HG02852 (cell line): ENCODE measurements at regions not wholly inside any gene's neighbourhood (a gene's known extent, or its start where the extent isn't known, plus 50 kb on each side); places are given as distances from the start of the nearest gene placed in this dataset.

Experiments used
- ATAC-seq: cut with Tn5 transposase; IDR thresholded peaks from one replicate; pipeline ENCODE4 v1.9.1; 2021; ENCODE audit warnings: mild to moderate bottlenecking, moderate library complexity; ENCODE audit not compliant: unreplicated experiment

DNA sequence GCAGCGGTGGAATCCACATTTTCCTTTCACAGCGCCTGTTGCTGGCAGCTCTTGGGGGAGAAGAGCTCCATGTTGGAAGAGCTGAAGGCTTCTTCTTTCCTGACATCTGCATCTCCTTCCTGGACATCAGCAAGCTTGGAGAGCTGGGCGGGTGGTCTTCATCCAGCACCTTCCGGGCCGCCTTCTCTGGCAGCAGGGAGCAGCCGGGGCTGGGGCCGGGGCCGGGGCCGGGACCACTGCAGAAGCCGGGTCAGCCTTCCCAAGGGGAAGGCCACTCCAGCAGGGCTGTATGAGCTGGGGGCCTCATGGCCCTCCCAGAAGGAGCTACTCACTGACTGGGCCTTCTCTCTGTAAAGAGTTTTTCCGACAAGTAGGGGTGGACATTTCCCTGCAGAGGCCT is 787.5 kb downstream of the TLE4 start:
- ATAC-seq, result no peak

DNA sequence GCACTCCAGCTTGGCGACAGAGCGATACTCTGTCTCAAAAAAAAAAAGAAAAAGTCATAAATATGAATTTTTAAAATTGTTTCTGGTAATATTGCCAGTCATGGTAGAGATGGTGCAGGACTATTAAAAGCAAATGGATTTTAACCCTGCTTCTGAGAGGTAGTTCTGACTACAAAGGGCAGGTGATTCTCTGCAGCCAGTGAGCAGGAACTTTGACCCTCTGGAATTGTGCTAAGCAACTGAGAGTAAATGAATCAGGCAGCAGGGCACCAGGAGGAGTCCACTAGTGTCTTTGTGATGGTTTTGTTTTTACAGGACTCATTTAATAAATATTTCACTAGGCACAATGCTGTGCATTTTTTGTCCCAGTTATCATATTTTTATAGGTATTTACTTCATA is 781.2 kb downstream of the TLE4 start:
- ATAC-seq, result no peak

DNA sequence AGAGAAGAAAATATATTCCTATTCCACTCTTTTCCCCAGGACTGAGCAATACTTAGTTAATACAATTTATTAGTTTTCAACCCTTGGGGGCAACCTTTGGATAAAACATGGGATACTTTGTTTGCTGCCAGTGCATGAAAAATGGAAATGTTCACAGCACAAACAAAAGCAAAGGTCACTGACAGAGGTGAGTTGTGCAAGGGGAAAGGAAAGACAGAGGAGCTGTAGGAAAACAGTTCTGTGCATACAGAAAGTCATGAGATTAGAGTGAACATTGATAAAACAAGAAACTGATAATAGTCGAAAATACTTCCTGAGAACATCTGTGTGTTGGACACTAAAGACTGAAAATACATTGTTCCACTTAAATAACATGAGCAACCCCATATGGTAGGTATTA is 779.8 kb downstream of the TLE4 start:
- ATAC-seq, result no peak

DNA sequence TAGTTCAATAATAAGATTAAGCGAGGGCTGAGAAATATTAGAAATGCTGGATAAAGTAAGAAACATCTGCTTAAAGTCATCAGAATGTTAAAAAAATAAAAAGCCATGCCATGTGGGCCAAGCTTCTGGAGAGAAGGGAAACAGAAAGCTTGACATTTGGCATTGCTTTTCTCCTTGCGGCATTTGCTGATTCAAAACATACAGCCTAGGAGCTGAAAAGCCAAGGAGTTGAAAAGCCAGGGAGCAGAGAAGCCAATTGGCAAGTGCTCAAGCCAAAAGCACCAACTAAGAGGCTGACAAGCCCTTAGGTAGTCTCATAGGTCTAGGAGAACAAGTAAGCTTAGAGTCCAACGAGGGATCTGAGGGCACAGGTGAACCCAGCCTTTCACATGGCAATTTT is 754.3 kb downstream of the TLE4 start:
- no peak for ATAC-seq

DNA sequence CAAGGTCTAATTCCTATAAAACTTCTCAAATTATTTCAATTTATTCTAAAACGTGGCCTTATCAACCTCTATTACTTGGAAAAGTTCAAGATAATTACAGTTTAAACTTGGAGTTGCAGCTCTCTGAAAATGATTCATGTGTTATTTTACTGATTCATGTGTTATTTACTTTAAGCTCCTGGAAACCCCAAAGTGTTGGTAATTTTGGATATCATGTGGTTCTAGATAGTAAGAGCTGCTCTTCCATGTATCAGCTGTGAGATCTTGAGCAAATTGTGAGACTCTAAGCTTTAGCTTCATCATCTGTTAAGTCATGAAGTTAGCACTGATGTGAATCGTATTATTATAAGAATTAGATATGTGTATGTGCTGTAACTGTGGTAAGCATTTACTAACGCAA is 749.2 kb downstream of the TLE4 start:
- ATAC-seq, result no peak

DNA sequence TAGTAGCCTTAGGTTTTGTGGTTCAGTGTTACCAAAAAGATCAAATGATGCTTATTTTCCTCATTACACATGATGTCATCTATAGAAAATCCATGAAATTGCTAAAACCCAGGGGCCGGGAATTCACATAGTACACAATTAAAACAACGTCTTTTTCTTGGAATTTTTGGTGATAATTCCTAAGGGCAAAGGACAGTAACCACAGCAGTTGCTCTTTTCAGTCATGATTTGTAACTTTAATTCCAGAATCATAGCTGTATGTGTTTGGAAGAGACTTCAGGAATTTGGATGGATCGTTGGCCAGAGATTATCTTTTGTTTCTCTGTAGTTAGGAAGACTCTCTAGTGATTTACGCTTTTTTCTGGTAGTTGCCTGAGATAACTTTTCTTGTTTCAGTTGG is 748.7 kb downstream of the TLE4 start:
- ATAC-seq, result no peak

DNA sequence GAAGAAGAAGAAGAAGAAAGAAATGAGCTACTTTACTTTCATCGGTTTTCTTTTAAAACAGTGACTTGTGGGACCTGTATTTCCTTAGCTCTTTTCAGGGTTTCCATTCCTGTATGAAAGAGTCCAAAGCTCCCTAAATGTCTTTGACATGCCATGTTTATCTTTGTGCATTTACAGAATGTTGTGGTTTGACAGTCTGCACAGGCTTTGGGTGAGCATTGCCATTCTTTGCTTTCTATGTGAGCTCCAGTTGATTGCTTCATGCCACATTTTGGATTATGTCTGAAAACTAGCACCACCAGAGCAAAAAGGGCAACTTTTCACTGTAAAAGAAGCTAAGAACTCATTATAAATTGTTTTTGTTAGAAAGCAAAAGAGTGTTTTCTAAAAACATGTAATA is 733.4 kb downstream of the TLE4 start:
- no peak for ATAC-seq

DNA sequence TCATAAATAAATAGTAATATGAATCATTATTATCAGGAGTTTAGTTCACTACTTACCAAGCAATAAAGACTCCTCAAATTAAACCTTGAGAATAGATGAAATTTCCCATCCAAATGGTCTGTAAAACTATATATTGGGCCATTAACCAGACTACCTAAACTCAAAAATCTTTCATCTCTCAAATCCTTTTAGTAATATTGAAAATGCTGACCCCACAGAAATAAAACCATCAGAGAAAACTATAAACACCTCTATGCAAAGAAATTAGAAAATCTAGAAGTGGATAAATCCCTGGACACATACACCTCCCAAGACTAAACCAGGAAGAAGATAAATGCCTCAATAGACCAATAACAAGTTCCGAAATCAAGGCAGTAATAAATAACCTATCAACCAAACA is 723.2 kb downstream of the TLE4 start:
- ATAC-seq, result no peak

DNA sequence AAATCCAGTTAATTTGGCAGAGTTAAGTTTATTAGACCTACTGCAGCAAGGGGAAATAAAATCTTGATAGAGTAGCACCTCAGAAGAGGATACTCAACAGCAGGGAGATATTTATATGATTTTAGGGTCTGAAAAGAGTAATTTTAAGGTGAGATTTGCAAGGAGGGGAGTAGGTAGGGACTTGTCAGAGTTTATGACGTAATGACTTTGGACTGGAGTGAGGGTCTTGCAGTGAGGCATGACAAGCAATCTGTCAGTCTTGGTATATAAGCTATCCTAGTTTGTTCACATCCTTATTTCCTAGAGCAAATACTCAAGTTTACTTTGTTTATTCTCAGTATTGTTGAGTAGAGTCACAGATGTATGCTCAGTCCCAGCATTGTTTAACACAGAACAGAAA is 722.6 kb downstream of the TLE4 start:
- no peak for ATAC-seq

DNA sequence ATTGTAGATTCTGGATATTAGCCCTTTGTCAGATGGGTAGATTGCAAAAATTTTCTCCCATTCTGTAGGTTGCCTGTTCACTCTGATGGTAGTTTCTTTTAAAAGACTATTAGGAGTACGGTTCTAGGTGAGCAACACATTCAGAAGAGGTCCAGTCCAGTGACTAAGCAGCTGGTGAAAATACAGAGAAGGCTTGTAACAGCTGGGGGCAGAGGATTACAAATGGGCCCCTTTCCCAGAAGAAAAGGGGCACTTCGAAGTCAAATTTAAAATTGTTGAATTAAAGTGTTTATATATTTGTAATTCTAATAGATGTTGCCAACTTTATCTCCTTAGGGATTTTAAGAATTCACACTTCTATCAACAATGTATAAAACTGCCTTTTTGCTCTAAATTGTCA is 720.5 kb downstream of the TLE4 start:
- ATAC-seq, result no peak

DNA sequence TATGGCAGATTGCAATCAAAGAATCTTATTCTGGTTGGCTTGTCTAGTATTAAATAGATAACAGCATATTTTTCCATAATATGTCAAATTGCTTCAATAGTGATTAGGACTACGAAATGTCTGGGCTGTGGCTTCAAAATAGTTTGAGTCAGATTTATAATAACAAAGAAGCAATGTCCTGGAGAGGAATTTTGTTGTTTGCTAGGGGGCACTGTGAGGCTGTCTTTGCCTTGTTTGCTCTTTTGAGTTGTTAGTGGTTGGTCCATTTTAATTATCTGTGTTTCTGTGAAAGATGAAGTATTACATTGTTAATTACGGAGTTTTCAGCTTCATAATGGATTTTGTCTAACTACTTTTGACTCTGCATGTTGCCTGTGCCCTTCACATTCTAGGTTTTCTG is 713.6 kb downstream of the TLE4 start:
- ATAC-seq, result no peak

DNA sequence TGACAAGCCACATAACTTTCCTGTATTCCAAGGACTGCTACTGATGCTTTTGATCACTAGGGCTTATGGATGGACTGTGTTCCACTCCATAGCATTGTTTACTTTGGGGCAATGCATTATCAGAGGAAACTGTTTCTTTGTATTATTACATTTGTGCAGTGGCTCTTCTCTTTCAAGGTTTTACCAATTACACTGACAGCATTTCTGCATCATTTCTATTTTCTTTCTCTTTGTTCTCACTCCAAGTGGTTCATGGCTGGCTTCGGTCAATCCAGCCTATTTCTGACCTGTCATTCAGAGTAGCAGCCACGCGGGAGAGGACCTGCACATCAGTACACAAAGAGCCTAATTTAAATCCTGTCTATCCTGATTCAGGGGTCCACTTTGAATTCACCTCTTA is 711.0 kb downstream of the TLE4 start:
- no peak for ATAC-seq

DNA sequence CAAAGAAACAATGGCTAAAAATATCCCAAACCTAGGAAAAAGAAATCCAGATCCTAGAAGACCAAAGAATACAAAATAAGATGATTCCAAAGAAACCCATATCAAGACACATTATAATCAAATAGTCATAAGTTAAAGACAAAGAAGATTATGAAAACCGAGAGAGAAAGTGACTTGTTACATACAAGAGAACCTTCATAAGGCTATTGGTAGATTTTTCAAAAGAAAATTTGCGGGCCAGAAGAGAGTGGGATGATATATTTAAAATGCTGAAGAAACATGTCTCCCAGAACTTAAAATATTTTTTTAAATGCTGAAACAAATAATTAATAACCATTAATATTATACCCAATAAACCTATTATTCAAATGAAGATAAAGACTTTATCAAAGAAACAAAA is 687.3 kb downstream of the TLE4 start:
- ATAC-seq, result no peak

DNA sequence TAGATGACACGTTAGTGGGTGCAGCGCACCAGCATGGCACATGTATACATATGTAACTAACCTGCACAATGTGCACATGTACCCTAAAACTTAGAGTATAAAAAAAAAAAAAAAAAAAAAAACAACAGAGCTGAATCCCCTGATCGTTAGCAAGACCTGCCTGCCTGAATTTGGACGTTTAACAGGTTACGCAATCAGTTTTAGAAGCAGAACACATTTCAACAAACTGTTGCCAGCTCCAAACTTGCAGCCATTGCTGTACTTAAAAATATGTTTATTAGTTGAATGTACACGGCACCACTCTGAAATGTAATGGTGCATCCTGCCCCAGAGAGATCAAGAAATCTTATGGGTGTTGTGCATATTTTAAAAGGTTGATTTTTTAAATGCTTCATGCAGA is 680.0 kb downstream of the TLE4 start:
- no peak for ATAC-seq

DNA sequence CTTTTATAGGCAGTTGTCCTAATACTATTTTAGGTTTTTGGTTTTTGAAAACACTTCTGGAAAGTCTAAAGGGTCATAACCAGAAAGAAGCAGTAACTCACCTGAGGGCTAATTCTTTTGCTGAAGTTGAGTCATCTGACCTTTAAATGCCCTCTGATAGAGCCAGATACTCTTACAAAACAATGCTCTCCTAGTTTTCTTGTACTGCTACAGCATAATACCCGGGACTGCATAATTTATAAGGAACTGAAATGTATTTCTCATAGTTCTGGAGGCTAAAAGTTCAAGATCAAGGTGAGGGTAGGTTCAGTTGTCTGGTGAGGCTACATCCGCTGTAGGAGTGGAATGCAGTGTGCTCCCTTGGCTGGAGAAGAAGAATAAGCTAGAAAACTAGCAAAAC is 670.3 kb downstream of the TLE4 start:
- no peak for ATAC-seq

DNA sequence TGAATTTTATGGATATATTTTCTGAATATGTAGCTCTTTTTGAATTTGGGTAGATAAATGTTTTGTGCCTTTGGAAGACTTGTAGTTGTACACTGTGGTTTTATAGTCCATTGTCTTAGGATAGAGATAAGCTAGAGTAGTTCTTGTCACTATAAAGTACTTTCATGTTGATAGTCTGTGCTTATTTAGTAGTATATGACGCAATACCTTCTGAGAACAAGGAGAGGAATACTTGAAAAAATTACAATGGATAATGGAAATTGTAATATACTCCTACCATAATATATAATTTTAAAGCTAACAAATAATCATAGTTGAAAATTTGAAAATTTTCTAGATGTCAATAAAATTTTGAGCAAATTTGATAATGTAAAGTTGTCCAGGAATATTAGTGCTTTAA is 664.0 kb downstream of the TLE4 start:
- no peak for ATAC-seq

DNA sequence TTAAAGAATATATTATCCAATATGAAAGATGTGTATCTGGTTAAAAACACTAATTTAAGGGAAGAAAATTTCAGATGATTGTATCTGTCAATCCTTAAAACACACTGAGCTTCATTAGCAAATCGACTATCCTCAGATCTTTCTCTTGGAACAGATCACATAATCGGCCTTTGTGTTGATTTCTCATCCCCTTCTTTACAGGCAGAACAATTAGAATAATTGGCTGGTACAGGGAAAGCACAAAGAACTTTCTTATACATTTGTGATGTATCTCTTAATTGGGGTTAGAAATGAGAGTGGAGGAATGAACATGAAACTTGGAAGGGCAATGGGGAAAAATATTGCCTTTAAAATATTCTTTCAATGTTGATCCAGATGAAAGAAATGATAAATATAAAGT is 662.1 kb downstream of the TLE4 start:
- no peak for ATAC-seq

DNA sequence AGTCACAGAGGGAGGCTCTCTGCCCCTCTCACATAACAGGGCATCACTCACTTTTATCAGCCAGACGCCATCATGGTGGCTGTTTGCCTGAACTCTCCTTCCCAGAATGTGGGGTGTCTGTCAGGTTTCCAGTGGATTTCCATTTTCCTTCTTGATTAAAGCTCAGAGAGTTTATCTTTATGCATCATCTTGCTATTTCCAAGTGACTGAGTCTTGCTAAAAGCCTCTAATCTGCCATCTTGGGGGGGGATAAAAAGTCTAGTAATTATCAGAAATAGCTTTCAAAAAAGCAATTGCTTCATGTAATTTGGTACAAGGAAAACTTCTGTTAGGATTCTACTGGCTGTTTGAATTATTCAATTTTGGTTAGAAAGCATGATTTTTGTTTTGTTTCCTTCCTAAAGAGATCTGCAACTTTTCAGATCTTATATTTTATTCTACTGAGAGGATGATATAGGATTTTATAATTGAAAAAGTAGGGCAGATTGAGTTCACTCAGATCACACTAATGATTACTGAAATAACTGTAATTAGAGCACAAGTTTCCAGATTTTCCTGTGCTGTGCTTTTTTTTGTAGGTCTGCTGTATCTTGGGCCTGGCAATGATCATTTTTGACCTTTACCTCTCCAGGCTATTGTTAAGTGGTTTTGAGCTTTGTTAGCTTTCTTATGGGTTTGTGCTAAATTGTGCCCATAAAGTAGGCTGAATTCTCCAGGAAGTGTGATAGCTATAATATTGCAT is 661.5 kb downstream of the TLE4 start:
- ATAC-seq, result no peak

DNA sequence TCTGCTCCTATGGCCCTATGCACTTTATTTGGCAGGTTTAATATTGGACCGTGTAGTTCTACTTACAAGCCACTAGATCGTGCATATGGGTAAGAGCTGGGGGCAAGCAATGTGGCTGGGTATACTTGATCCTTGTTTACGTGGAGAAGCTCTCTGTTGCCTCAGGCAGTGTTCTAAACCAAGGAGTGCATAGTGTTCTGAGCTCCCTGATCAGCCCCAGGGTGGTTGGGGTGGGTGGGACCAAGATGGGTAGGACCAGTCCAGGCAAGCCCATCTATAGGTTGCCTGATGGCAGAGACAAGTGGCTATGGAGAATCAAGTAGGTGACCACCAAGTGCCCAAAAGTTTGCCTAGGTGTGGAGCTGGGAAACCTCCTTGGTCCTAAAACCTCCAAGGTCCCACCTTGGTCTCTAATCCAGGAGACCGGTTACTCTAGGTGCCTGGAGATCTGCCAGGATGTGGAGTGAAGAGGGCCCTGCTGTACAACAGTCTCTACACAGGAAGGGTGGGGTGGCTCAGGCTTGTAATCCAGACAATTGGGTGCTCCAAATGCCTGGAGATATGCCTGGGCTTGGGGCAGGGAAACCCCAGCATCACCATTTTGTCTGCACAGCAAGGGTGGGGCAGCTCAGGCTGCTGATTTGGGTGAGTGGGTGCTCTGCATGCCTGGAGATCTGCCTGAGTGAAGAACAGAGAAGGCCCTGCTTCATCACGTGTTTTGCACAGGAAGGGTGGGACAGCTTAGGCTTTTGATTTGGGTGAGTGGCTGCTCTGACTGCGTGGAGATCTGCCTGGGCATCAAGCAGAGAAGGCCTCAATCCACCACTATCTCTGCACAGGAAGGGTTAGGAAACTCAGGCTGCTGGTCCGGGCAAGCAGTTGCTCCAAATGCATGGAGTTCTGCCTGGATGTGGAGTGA is 659.8 kb downstream of the TLE4 start:
- ATAC-seq, result no peak

DNA sequence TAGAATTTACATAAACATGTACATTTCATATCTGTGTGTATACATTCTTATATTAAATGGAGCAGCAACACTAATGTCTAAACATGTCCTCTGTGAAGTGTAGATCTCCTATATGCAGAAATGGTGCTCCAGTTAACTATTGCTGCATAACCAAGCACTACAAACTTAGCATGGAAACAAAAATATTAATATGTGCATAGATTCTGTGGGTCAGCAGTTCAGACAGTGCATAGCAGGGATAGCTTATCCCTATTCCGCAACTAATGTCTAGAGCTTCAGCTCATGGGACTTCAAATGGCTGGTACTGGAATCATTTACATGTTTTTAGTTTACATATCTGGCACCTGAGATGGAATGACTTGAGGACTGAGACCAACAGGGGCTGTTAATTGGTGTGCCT is 652.1 kb downstream of the TLE4 start:
- ATAC-seq, result no peak

DNA sequence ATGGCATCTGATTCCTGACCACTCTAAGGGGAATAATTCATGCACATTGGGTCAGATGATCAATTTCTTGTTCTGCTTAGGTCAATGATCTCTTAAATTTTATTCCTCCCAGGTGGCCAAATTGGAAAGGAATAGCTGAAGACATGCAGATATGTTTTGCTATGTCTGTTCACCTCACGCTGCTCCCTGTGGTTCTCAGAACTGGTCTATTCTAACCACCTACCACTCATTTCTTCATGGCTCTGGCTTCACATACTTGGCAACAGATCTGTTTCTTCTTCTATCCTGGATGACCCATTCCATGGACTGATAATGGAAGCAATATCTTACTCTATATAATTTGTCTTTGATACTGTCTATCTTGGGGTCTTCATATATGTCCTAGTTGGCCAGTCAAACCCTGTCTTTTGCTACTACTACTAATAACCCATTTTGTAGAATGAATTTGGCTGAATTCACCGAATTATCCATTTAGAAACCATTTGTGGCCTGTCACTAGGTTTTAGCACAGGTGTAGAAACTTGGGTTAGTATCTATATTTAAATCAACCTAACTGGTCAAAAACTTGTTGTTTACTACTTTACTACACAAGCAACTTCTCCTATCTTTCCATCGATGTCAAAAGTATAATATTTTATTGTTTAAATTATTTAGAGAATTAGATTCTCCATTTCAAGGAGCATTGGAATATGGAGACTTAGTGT is 650.9 kb downstream of the TLE4 start:
- no peak for ATAC-seq

DNA sequence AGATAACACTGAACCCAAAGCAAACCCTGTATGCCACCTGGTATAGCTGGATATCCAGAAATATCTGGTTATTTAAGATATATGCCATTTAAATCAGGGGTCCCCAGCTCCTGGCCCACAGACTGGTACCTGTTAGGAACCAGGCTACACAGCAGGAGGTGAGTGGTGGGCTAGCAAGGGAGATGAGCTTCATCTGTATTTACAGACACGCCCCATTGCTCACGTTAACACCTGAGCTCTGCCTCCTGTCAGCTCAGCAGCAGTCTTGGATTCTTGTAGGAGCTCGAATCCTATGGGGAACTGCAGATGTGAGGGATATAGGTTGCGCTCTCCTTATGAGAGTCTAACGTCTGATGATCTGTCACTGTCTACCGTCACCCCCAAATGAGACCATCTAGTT is 646.6 kb downstream of the TLE4 start:
- no peak for ATAC-seq
